SJCRH30 (cell line): ENCODE measurements at regions not wholly inside any gene's neighbourhood (a gene's known extent, or its start where the extent isn't known, plus 50 kb on each side); places are given as distances from the start of the nearest gene placed in this dataset.

Experiments used
- DNase-seq, 2 experiments: peaks; one replicate each; pipeline ENCODE4 v3.0.0-alpha.2; 2015 to 2020
- H3K27ac ChIP-seq: fragments of 250-450 bp; sonication (Bioruptor Pico); 2 replicates; pipeline ENCODE4 v1.5.1; 2020; ENCODE audit warnings: mild to moderate bottlenecking, moderate library complexity
- H3K27me3 ChIP-seq: fragments of 250-450 bp; sonication (Bioruptor Pico); 2 replicates; pipeline ENCODE4 v1.5.1; 2020; ENCODE audit warnings: mild to moderate bottlenecking, moderate library complexity
- H3K36me3 ChIP-seq: fragments of 250-450 bp; sonication (Bioruptor Pico); 2 replicates; pipeline ENCODE4 v1.5.1; 2020; ENCODE audit warnings: mild to moderate bottlenecking, moderate library complexity
- H3K4me1 ChIP-seq: fragments of 250-450 bp; sonication (Bioruptor Pico); 2 replicates; pipeline ENCODE4 v1.5.1; 2020; ENCODE audit warnings: mild to moderate bottlenecking, moderate library complexity
- H3K4me3 ChIP-seq: fragments of 250-450 bp; sonication (Bioruptor Pico); 2 replicates; pipeline ENCODE4 v1.5.1; 2020; ENCODE audit warnings: mild to moderate bottlenecking, moderate library complexity
- H3K9me3 ChIP-seq: fragments of 250-450 bp; sonication (Bioruptor Pico); replicated peaks from 2 replicates; pipeline ENCODE4 v1.5.1; 2020; ENCODE audit warnings: mild to moderate bottlenecking, moderate library complexity

- H3K4me1 ChIP-seq: no peaks in the 10 kb centered on the region
- H3K9me3 ChIP-seq: no peaks in the 10 kb centered on the region; the same call in 1 of the 2 replicates
- no peaks in the 10 kb centered on the region for H3K36me3 ChIP-seq
- H3K27me3 ChIP-seq: no peaks in the 10 kb centered on the region
- no peak for DNase-seq
- no peak overlapping the region for H3K27ac ChIP-seq
- no peak overlapping the region for H3K4me3 ChIP-seq
These were observed 855.2 kb downstream of the TLE4 start for GRCh38 chr9:80426992-80427391.

DNA sequence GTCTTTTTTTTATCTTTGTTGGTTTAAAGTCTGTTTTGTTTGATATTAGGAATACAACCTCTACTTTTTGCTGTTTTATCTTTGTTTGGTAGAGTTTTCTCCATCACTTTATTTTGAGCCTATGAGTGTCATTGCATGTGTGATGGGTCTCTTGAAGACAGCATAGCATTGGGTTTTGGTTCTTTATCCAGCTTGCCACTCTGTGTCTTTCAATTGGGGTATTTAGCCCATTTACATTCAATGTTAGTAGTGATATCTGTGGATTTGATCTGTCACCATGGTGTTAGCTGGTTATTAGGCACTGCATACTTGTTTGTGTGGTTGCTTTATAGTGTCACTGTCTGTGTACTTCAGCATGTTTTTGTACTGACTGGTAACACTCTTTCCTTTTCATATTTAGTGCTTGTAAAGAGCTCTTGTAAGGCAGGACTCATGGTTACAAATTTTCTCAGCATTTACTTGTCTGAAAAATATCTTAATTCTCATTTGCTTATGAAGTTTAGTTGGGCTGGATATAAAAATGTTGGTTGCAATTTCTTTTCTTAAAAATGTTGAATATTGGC lies 845.5 kb downstream of the TLE4 start:
- Histone ChIP-seq H3K36me3 (no peaks in the 10 kb centered on the region), H3K4me3 (no peak overlapping the region), H3K9me3 (peaks cover 13% of the 10 kb centered on the region), H3K4me1 (no peaks in the 10 kb centered on the region), H3K27ac (no peak overlapping the region), H3K27me3 (no peaks in the 10 kb centered on the region)
- no peak for DNase-seq

DNA sequence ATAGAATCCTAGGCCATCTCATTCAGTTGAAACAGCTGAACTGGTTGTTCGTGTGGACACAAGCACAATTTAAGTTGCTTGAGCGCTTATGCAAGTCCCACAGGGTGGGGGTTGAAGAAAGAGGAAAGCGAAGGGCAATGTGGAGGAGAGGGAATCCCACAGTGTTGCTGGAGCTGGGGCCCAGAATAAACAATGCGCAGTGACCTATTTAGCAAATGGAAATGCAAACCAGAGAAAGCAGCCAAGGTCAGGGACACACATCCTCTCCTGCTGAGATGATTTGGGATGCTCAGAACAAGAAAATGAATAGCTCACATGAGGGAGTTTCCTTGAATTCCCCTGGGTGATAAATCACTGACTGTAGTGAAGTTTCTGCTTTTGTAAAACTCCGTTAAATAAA lies 838.3 kb downstream of the TLE4 start:
- Histone ChIP-seq H3K27ac (no peak overlapping the region), H3K4me1 (no peaks in the 10 kb centered on the region), H3K27me3 (no peaks in the 10 kb centered on the region), H3K9me3 (peaks cover 5% of the 10 kb centered on the region; the same call in 1 of the 2 replicates), H3K4me3 (no peak overlapping the region), H3K36me3 (no peaks in the 10 kb centered on the region)
- DNase-seq: no peak

GRCh38 chr9:80407220-80407619 lies 835.5 kb downstream of the TLE4 start:
- no peaks in the 10 kb centered on the region for H3K36me3 ChIP-seq
- H3K4me3 ChIP-seq: no peak overlapping the region
- H3K27me3 ChIP-seq: no peaks in the 10 kb centered on the region
- DNase-seq: no peak
- no peaks in the 10 kb centered on the region for H3K4me1 ChIP-seq
- H3K9me3 ChIP-seq: peaks cover 5% of the 10 kb centered on the region; the same call in 1 of the 2 replicates
- H3K27ac ChIP-seq: no peak overlapping the region

DNA sequence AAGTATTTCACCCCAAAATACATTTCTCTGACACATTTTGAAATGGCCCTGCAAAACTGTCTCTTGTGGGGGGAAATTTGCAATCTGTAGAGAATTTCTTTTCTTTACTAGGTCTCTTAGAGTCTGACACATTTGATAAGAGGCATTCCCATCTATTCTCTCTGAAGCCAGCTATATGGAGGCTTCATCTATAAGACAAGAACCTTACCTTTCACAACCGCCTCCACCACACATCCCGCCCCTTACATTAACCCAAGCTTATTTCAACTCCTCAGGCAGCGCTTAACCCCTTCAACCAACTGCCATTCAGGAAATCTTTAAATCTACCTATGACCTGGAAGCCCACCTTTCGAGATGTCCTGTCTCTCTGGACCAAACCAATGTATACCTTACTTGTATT lies 829.5 kb downstream of the TLE4 start:
- peaks cover 3% of the 10 kb centered on the region; the same call in 1 of the 2 replicates for H3K9me3 ChIP-seq
- no peaks in the 10 kb centered on the region for H3K4me1 ChIP-seq
- no peak overlapping the region for H3K27ac ChIP-seq
- no peak overlapping the region for H3K4me3 ChIP-seq
- H3K36me3 ChIP-seq: no peaks in the 10 kb centered on the region
- no peaks in the 10 kb centered on the region for H3K27me3 ChIP-seq
- DNase-seq: no peak

GRCh38 chr9:80400624-80401230 lies 829.0 kb downstream of the TLE4 start:
- Histone ChIP-seq H3K4me1 (no peaks in the 10 kb centered on the region), H3K4me3 (no peak overlapping the region), H3K9me3 (peaks cover 3% of the 10 kb centered on the region; the same call in 1 of the 2 replicates)

DNA sequence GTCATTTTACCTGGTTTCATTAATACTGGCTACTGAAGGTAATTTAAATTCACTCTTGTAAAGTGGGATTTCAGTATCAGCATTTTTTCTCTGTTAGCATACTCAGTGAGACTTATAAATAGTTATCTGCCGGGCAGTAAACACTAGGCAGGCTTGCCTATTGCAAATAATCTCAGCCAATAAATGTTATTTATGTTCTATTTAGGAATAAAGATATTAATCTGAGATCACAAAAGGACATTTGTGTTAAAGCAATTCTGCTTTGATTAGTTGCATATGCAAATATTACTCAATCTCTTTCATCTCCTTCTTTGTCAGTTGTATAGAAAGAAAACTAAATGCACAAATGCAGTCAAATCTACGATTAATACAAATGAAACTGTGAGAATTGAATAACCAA lies 827.8 kb downstream of the TLE4 start:
- no peaks in the 10 kb centered on the region for H3K4me1 ChIP-seq
- H3K9me3 ChIP-seq: peaks cover 3% of the 10 kb centered on the region; the same call in 1 of the 2 replicates

More at GRCh38 chr9:80400624-80401230, 829.0 kb downstream of the TLE4 start:
- H3K27me3 ChIP-seq: no peaks in the 10 kb centered on the region
- H3K36me3 ChIP-seq: no peaks in the 10 kb centered on the region
- no peak overlapping the region for H3K27ac ChIP-seq
- no peak for DNase-seq

GRCh38 chr9:80387828-80388227 lies 816.1 kb downstream of the TLE4 start:
- H3K27me3 ChIP-seq: no peaks in the 10 kb centered on the region
- H3K4me3 ChIP-seq: no peak overlapping the region
- no peak overlapping the region for H3K27ac ChIP-seq
- no peaks in the 10 kb centered on the region for H3K36me3 ChIP-seq
- H3K4me1 ChIP-seq: no peaks in the 10 kb centered on the region
- no peak for DNase-seq
- no peaks in the 10 kb centered on the region for H3K9me3 ChIP-seq

More for the DNA sequence above, 827.8 kb downstream of the TLE4 start:
- Histone ChIP-seq H3K4me3 (no peak overlapping the region), H3K36me3 (no peaks in the 10 kb centered on the region), H3K27me3 (no peaks in the 10 kb centered on the region), H3K27ac (no peak overlapping the region)
- DNase-seq: no peak

DNA sequence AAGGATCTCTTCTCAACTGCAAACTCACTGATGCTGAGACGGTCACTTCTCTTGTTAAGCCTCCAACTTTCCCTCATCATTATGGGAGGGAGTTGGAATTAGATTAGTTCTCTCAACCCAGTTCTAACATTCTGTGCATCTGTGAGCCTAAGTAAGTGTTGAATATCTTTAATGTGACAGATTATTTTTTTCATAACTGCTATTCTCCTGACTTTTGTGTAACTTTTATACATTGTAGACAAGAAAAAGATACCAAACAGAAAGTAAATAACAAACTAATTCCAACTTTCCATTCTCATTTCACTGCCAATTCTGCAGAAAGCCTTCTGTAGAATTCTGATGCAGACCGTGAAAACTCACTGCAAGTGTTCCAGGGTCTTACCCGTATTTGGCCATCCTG lies 813.5 kb downstream of the TLE4 start:
- Histone ChIP-seq H3K4me3 (no peak overlapping the region), H3K36me3 (no peaks in the 10 kb centered on the region), H3K9me3 (no peaks in the 10 kb centered on the region), H3K27me3 (no peaks in the 10 kb centered on the region), H3K27ac (no peak overlapping the region), H3K4me1 (no peaks in the 10 kb centered on the region)
- no peak for DNase-seq

GRCh38 chr9:80383331-80383730 lies 811.6 kb downstream of the TLE4 start:
- no peaks in the 10 kb centered on the region for H3K27me3 ChIP-seq
- H3K27ac ChIP-seq: no peak overlapping the region
- H3K4me1 ChIP-seq: no peaks in the 10 kb centered on the region
- H3K36me3 ChIP-seq: no peaks in the 10 kb centered on the region
- no peaks in the 10 kb centered on the region for H3K9me3 ChIP-seq
- H3K4me3 ChIP-seq: no peak overlapping the region
- DNase-seq: no peak

DNA sequence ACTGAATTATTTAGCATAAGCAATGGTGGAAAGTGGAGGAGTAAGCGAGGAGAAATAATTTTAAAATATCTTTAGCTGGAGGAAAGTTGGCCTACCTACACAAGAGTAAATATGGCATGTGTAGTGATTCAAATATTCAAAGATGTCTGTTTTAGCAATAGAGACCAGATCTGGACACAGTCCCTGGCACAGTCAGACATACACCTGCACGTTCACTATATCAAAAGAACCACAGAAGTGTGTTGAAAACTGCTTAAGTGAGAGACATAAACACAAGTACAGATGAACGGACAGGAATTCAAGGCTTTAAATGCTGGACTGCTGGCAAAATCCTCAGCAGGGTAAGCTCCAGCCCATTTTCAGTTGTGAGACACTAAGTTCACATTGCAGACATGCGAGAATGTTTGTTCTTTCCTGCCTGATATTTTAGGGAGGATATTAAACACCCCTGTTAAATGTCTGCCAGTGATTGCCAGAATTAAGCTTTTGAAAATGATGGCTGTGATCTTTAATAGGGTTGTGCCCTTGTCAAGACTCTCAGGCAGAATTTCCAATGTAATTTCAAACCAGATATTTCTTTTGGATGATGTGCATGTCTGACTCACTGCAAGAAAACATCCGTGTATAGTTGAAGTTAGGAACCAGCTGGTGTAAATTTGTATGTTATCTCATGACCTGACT lies 810.6 kb downstream of the TLE4 start:
- no peaks in the 10 kb centered on the region for H3K27me3 ChIP-seq
- H3K4me1 ChIP-seq: no peaks in the 10 kb centered on the region
- DNase-seq: no peak
- H3K9me3 ChIP-seq: no peaks in the 10 kb centered on the region
- H3K27ac ChIP-seq: no peak overlapping the region
- H3K36me3 ChIP-seq: no peaks in the 10 kb centered on the region
- no peak overlapping the region for H3K4me3 ChIP-seq

- H3K27ac ChIP-seq: no peak overlapping the region
- H3K27me3 ChIP-seq: no peaks in the 10 kb centered on the region
- no peak for DNase-seq
- no peaks in the 10 kb centered on the region for H3K9me3 ChIP-seq
- no peaks in the 10 kb centered on the region for H3K36me3 ChIP-seq
- no peak overlapping the region for H3K4me3 ChIP-seq
- no peaks in the 10 kb centered on the region for H3K4me1 ChIP-seq
These were observed 808.5 kb downstream of the TLE4 start for GRCh38 chr9:80380301-80380700.

- no peaks in the 10 kb centered on the region for H3K27me3 ChIP-seq
- H3K27ac ChIP-seq: no peak overlapping the region
- H3K4me3 ChIP-seq: no peak overlapping the region
- no peak for DNase-seq
- no peaks in the 10 kb centered on the region for H3K36me3 ChIP-seq
- H3K9me3 ChIP-seq: no peaks in the 10 kb centered on the region
- no peaks in the 10 kb centered on the region for H3K4me1 ChIP-seq
These were observed 807.0 kb downstream of the TLE4 start for GRCh38 chr9:80378669-80379293.

- no peak for DNase-seq
- no peak overlapping the region for H3K4me3 ChIP-seq
- H3K27ac ChIP-seq: no peak overlapping the region
- H3K27me3 ChIP-seq: no peaks in the 10 kb centered on the region
- H3K4me1 ChIP-seq: no peaks in the 10 kb centered on the region
- H3K9me3 ChIP-seq: no peaks in the 10 kb centered on the region
- H3K36me3 ChIP-seq: no peaks in the 10 kb centered on the region
These were observed 804.4 kb downstream of the TLE4 start for GRCh38 chr9:80376180-80376579.

DNA sequence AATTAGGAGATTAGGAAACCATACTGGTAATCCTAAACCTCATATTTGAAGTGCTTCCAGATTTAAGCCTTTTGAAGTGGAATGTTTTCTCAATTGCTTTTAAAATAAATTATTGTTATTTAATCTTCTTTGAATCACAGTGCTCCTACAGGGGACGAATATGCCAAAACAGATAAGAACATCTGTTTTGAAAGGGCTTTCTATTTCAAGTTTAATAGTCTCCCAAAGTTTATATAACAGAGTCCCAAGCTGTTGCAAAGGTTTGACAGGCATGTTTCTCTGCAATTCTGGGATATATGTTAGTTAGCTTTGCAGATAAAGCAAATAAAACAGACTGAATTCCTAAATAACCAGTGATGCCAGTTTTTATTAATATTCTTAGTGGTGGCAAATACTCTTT lies 803.7 kb downstream of the TLE4 start:
- no peaks in the 10 kb centered on the region for H3K9me3 ChIP-seq
- no peaks in the 10 kb centered on the region for H3K4me1 ChIP-seq
- H3K27me3 ChIP-seq: no peaks in the 10 kb centered on the region
- H3K36me3 ChIP-seq: no peaks in the 10 kb centered on the region
- H3K27ac ChIP-seq: no peak overlapping the region
- H3K4me3 ChIP-seq: no peak overlapping the region
- DNase-seq: no peak
